HEK293T (cell line): ENCODE measurements at regions not wholly inside any gene's neighbourhood (a gene's known extent, or its start where the extent isn't known, plus 50 kb on each side); places are given as distances from the start of the nearest gene placed in this dataset.

Source experiments
- ARNT ChIP-seq: fragments of 450-650 bp; IDR thresholded peaks from 2 replicates; pipeline ENCODE4 v1.6.1; 2017; ENCODE audit warnings: mild to moderate bottlenecking
- BHLHE40 ChIP-seq: fragments of 450-650 bp; IDR thresholded peaks from 2 replicates; pipeline ENCODE4 v1.6.1; 2016; ENCODE audit warnings: mild to moderate bottlenecking, moderate library complexity, borderline replicate concordance
- CTBP1 ChIP-seq: fragments of 450-650 bp; IDR thresholded peaks from 2 replicates; pipeline ENCODE4 v1.6.1; 2016; ENCODE audit warnings: borderline replicate concordance
- ELF4 ChIP-seq: fragments of 450-650 bp; IDR thresholded peaks from 2 replicates; pipeline ENCODE4 v1.6.1; 2017; ENCODE audit warnings: antibody characterized with exemption
- FOXA1 ChIP-seq: fragments of 450-650 bp; IDR thresholded peaks from 2 replicates; pipeline ENCODE4 v1.6.1; 2016; ENCODE audit warnings: mild to moderate bottlenecking
- FOXK2 ChIP-seq: fragments of 450-650 bp; IDR thresholded peaks from 2 replicates; pipeline ENCODE4 v1.6.1; 2016; ENCODE audit warnings: mild to moderate bottlenecking
- FOXM1 ChIP-seq: fragments of 450-650 bp; IDR thresholded peaks from 2 replicates; pipeline ENCODE4 v1.6.1; 2017; ENCODE audit warnings: mild to moderate bottlenecking, borderline replicate concordance
- HDGF ChIP-seq: fragments of 450-650 bp; IDR thresholded peaks from 2 replicates; pipeline ENCODE4 v1.6.1; 2017; ENCODE audit warnings: antibody characterized with exemption, borderline replicate concordance
- L3MBTL2 ChIP-seq: fragments of 450-650 bp; conservative IDR thresholded peaks from 2 replicates; pipeline ENCODE4 v1.6.1; 2016; ENCODE audit warnings: mild to moderate bottlenecking
- LEF1 ChIP-seq: fragments of 450-650 bp; IDR thresholded peaks from 2 replicates; pipeline ENCODE4 v1.6.1; 2017; ENCODE audit warnings: mild to moderate bottlenecking, borderline replicate concordance
- NFRKB ChIP-seq: fragments of 450-650 bp; IDR thresholded peaks from 2 replicates; pipeline ENCODE4 v1.6.1; 2016; ENCODE audit warnings: mild to moderate bottlenecking, moderate library complexity
- SP1 ChIP-seq: fragments of 450-650 bp; IDR thresholded peaks from 2 replicates; pipeline ENCODE4 v1.6.1; 2017
- SUZ12 ChIP-seq: fragments of 450-650 bp; IDR thresholded peaks from 2 replicates; pipeline ENCODE4 v1.6.1; 2016; ENCODE audit warnings: mild to moderate bottlenecking

DNA sequence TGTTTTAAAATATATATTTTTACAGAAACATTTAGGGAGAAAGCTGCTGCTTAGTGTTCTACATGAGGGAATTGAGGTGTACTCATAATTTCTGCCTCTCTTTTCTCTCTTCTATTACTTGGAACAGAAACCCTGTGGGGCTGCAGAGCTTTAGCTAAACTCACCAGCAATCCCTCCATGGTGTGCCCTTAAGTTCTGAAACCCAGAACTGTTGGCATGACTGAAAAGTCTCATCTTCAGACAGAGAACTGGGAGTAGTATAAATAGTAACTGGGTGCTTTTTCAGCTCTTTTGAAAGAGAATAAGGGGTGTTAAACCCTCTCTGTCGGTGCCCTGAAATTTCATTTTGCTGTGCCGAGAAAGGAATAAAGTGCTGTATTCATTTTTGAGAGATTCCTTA, 294.9 kb upstream of the BOD1L1 start:
- no peak for TF ChIP-seq FOXM1
- no peak for TF ChIP-seq FOXK2
- TF ChIP-seq LEF1 = no peak
- TF ChIP-seq SP1 = no peak
- TF ChIP-seq CTBP1 = no peak
- TF ChIP-seq ARNT = no peak
- TF ChIP-seq L3MBTL2 = no peak
- TF ChIP-seq HDGF = no peak
- TF ChIP-seq BHLHE40 = no peak
- no peak for TF ChIP-seq SUZ12
- TF ChIP-seq ELF4 = no peak
- TF ChIP-seq NFRKB = no peak
- TF ChIP-seq FOXA1 = no peak
